Endothelial cell of umbilical vein (primary cell): ENCODE measurements at regions not wholly inside any gene's neighbourhood (a gene's known extent, or its start where the extent isn't known, plus 50 kb on each side); places are given as distances from the start of the nearest gene placed in this dataset.

ENCODE experiments used
- BruUV-seq: library from RNA; stranded (reverse); fragments of 400-500 nt; replicated peaks from 2 replicates; lab custom pipeline; 2021; lab: Mats Ljungman, UMichigan
- CTCF ChIA-PET: fragments of 300-600, 350-600 bp; sonication (Branson Sonifier 250); formaldehyde crosslinking; loops from one replicate; lab custom pipeline; 2021; ENCODE audit warnings: antibody characterized with exemption, inconsistent platforms; lab: Charles Lee
- POLR2A ChIA-PET: fragments of 300-600, 350-600 bp; sonication (Branson Sonifier 250); formaldehyde crosslinking; loops from one replicate; lab custom pipeline; 2021; ENCODE audit warnings: antibody characterized with exemption, inconsistent platforms; lab: Charles Lee
- DNase-seq: peaks from one replicate; pipeline ENCODE4 v3.0.0-alpha.2; 2011; ENCODE audit warnings: low read depth, low spot score
- FAIRE-seq: peaks from 2 replicates; lab custom pipeline; 2011; peaks lifted over from hg19 to GRCh38; lab: Jason Lieb, UNC
- H2AFZ ChIP-seq: 2 replicates; pipeline ENCODE4 v1.6.0; 2012; ENCODE audit warnings: low read depth, low read length, control low read depth, inconsistent platforms
- H3K27ac ChIP-seq: 2 replicates; pipeline ENCODE4 v1.5.1; 2011; ENCODE audit warnings: low read depth, mild to moderate bottlenecking, control low read depth, low read length, moderate library complexity; ENCODE audit not compliant: insufficient read depth
- H3K27me3 ChIP-seq, 2 experiments: 2 replicates each; pipeline versions ENCODE4 v1.6.0 to v1.6.1; 2011; ENCODE audit warnings: low read length in 2 of 2, mixed read lengths in 1 of 2; ENCODE audit not compliant: control insufficient read depth in 2 of 2, insufficient read depth in 2 of 2
- H3K36me3 ChIP-seq, 2 experiments: 2 replicates in 1 of 2; 3 replicates in 1 of 2; pipeline ENCODE4 v1.5.1; 2011; ENCODE audit warnings: low read length in 2 of 2, mild to moderate bottlenecking in 1 of 2, moderate library complexity in 1 of 2; ENCODE audit not compliant: control insufficient read depth in 2 of 2, insufficient read depth in 2 of 2; ENCODE audit errors: extremely low read depth in 1 of 2
- H3K4me1 ChIP-seq: 3 replicates; pipeline ENCODE4 v1.5.1; 2011; ENCODE audit warnings: mild to moderate bottlenecking, low read length; ENCODE audit not compliant: control insufficient read depth, insufficient read depth; ENCODE audit errors: extremely low read depth
- H3K4me2 ChIP-seq: 2 replicates; pipeline ENCODE4 v1.6.1; 2011; ENCODE audit warnings: low read length, control low read depth, mixed read lengths; ENCODE audit not compliant: insufficient read depth
- H3K4me3 ChIP-seq, 3 experiments: fragments of 200-600 bp in 1 of 3; sonication (generic), shearing (Covaris generic) in 1 of 3; replicated peaks in 1 of 3; 2 replicates each; pipeline ENCODE4 v1.5.1; 2011 to 2016; ENCODE audit warnings: control low read depth in 3 of 3, low read length in 3 of 3, mild to moderate bottlenecking in 2 of 3, inconsistent platforms in 1 of 3, low read depth in 1 of 3, moderate library complexity in 1 of 3; ENCODE audit not compliant: insufficient read depth in 1 of 3
- H3K79me2 ChIP-seq: 2 replicates; pipeline ENCODE4 v1.6.0; 2012; ENCODE audit warnings: low read length, inconsistent platforms; ENCODE audit not compliant: control insufficient read depth, insufficient read depth
- H3K9ac ChIP-seq: replicated peaks from 2 replicates; pipeline ENCODE3; 2011; ENCODE audit warnings: low read length, control low read depth; ENCODE audit not compliant: insufficient read depth; ENCODE audit errors: extremely low read depth
- H3K9me1 ChIP-seq: replicated peaks from 3 replicates; pipeline ENCODE4 v1.6.0; 2011; ENCODE audit warnings: mild to moderate bottlenecking, low read length; ENCODE audit not compliant: control insufficient read depth, insufficient read depth; ENCODE audit errors: extremely low read depth
- H3K9me3 ChIP-seq: replicated peaks from 2 replicates; pipeline ENCODE4 v1.5.1; 2012; ENCODE audit warnings: low read length, inconsistent platforms; ENCODE audit not compliant: control insufficient read depth, insufficient read depth
- H4K20me1 ChIP-seq: replicated peaks from 2 replicates; pipeline ENCODE3; 2011; ENCODE audit warnings: mild to moderate bottlenecking, low read length; ENCODE audit not compliant: control insufficient read depth, insufficient read depth; ENCODE audit errors: extremely low read depth
- EZH2 ChIP-seq: IDR thresholded peaks from 2 replicates; pipeline ENCODE4 v1.6.1; 2012; ENCODE audit warnings: borderline replicate concordance, low read depth, mild to moderate bottlenecking, moderate library complexity, low read length, inconsistent platforms; ENCODE audit not compliant: severe bottlenecking
- FOS ChIP-seq: IDR thresholded peaks from 2 replicates; pipeline ENCODE4 v1.6.1; 2011; ENCODE audit warnings: mild to moderate bottlenecking, low read length, moderate library complexity, borderline replicate concordance; ENCODE audit not compliant: insufficient read depth
- GATA2 ChIP-seq: IDR thresholded peaks from 2 replicates; pipeline ENCODE4 v1.7.0; 2011; ENCODE audit warnings: low read depth, mild to moderate bottlenecking, moderate library complexity, mixed read lengths, low read length; ENCODE audit not compliant: insufficient read length, insufficient read depth
- JUN ChIP-seq: IDR thresholded peaks from 2 replicates; pipeline ENCODE4 v1.6.1; 2011; ENCODE audit warnings: borderline replicate concordance, low read depth; ENCODE audit not compliant: insufficient read length, insufficient read depth
- MYC ChIP-seq: IDR thresholded peaks from one replicate; pipeline ENCODE4 v1.6.1; 2011; ENCODE audit warnings: mild to moderate bottlenecking, low read depth, low read length
- POLR2A ChIP-seq: IDR thresholded peaks from 2 replicates; pipeline ENCODE4 v1.6.1; 2012; ENCODE audit warnings: low read depth, mild to moderate bottlenecking, control low read depth, low read length
- POLR2AphosphoS5 ChIP-seq: IDR thresholded peaks from 2 replicates; pipeline ENCODE4 v1.6.1; 2012; ENCODE audit warnings: low read depth, mild to moderate bottlenecking, control low read depth, low read length, moderate library complexity; ENCODE audit not compliant: insufficient read depth
- dilution Hi-C: fragments of 300-500 bp; cut with MboI; formaldehyde crosslinking; loops from one replicate; pipeline ENCODE4 v1.15.0; 2019; ENCODE audit warnings: low sequenced_read_pairs; ENCODE audit not compliant: extremely low pct_ligation_motif_present
- intact Hi-C: fragments of 100-400 bp; cut with micrococcal nuclease; formaldehyde crosslinking; loops from one replicate; pipeline ENCODE4 v1.10.0; 2022
- TF ChIP-seq, protein P1 (sequence below), 2 donors: IDR thresholded peaks; 1 replicate in 1 of 2; 2 replicates in 1 of 2; pipeline ENCODE4 v1.5.1; 2011; ENCODE audit warnings: low read length in 2 of 2, mild to moderate bottlenecking in 2 of 2, moderate library complexity in 2 of 2, control low read depth in 1 of 2, inconsistent platforms in 1 of 2, low read depth in 1 of 2; ENCODE audit not compliant: insufficient read depth in 1 of 2; ENCODE audit errors: extremely low read depth in 1 of 2
- TF ChIP-seq, protein P2 (sequence below): IDR thresholded peaks from 2 replicates; pipeline ENCODE4 v1.6.1; 2011; ENCODE audit not compliant: insufficient read depth, insufficient read length

DNA sequence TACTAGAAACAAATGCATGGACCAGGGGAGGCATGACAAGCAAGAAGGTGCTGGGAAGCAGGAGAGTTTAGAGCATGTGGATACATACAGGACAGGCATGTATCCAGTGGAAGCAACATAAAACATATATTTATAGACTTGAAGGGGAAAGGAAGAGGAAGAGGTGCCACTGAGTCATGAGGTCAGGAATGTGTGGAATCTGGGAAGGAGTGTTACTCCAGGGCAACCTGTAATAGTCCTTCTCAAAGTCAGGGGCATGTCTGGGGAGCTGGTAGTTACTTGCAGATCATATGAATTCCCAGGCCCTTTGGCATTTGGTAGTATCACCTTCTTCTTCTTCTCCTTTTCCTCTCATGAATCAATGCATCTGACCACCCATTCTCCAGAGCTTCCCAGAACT lies 246.6 kb downstream of the XPNPEP1 start:
- BruUV-seq: no TSS peak
- intact Hi-C loops: no loop called here
- Histone ChIP-seq H3K27ac (no peak overlapping the region), H4K20me1 (no peaks in the 10 kb centered on the region), H3K4me2 (no peak overlapping the region), H3K36me3 (no peaks in the 10 kb centered on the region), H3K4me1 (no peaks in the 10 kb centered on the region), H3K9me3 (no peaks in the 10 kb centered on the region), H3K9me1 (no peaks in the 10 kb centered on the region), H2AFZ (no peak overlapping the region), H3K79me2 (no peaks in the 10 kb centered on the region), H3K9ac (no peak overlapping the region), H3K27me3 (no peaks in the 10 kb centered on the region), H3K4me3 (no peak overlapping the region)
- ChIA-PET CTCF (no interaction called here), POLR2A (no interaction called here)
- no peak for DNase-seq
- no peak for FAIRE-seq
- no peak for TF ChIP-seq POLR2A
- no peak for TF ChIP-seq MYC
- TF ChIP-seq, protein P1, sequence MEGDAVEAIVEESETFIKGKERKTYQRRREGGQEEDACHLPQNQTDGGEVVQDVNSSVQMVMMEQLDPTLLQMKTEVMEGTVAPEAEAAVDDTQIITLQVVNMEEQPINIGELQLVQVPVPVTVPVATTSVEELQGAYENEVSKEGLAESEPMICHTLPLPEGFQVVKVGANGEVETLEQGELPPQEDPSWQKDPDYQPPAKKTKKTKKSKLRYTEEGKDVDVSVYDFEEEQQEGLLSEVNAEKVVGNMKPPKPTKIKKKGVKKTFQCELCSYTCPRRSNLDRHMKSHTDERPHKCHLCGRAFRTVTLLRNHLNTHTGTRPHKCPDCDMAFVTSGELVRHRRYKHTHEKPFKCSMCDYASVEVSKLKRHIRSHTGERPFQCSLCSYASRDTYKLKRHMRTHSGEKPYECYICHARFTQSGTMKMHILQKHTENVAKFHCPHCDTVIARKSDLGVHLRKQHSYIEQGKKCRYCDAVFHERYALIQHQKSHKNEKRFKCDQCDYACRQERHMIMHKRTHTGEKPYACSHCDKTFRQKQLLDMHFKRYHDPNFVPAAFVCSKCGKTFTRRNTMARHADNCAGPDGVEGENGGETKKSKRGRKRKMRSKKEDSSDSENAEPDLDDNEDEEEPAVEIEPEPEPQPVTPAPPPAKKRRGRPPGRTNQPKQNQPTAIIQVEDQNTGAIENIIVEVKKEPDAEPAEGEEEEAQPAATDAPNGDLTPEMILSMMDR (IDR thresholded peaks at IDR 0.05; ENCODE audit: extremely low read depth in 1 of 2, insufficient read depth in 1 of 2, low read depth in 1 of 2, low read length in 2 of 2): no peak
- no peak for TF ChIP-seq POLR2AphosphoS5
- no peak for TF ChIP-seq EZH2
- TF ChIP-seq, protein P2, sequence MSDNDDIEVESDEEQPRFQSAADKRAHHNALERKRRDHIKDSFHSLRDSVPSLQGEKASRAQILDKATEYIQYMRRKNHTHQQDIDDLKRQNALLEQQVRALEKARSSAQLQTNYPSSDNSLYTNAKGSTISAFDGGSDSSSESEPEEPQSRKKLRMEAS: no peak
- TF ChIP-seq GATA2: no peak
- TF ChIP-seq JUN: no peak
- TF ChIP-seq FOS: no peak
- dilution Hi-C loops: no loop called here
